AG10803 (cell line): ENCODE measurements at regions not wholly inside any gene's neighbourhood (a gene's known extent, or its start where the extent isn't known, plus 50 kb on each side); places are given as distances from the start of the nearest gene placed in this dataset.
"Not testable (repeated sequence)": the region's sequence is repeated elsewhere in the genome, so short reads cannot be mapped to it uniquely, and the experiment has no call there.

Experiments
- DNase-seq: peaks from one replicate; pipeline ENCODE4 v3.0.0; 2010; ENCODE audit warnings: low read depth
- H3K4me3 ChIP-seq: 2 replicates; pipeline ENCODE4 v1.5.1; 2011; ENCODE audit warnings: mild to moderate bottlenecking, low read length, control low read depth
- TF ChIP-seq, protein P1 (sequence below): conservative IDR thresholded peaks from 2 replicates; pipeline ENCODE4 v1.5.1; 2011; ENCODE audit warnings: mild to moderate bottlenecking, low read length, control low read depth, inconsistent platforms

DNA sequence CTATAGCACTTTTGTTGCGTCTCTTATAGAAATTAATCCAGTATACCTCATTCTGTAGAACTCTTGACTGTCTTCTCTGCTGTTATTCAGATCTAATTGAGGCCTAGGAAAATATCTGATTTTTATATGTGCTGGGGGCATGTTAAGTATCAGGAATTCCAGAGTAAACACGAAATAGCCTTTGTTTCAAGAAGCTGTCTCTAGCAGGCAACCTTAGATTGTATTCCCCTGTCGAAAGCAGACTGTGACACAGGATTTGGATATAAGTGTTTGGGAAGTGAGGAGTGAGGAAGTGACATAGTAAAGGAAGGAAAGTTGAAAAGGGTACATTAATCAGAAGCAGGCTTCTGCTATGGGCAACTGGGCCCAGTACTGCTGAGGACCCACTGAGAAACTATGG is 72.1 kb upstream of the RASA1 start:
- no peak overlapping the region for H3K4me3 ChIP-seq
- DNase-seq = peak; percentile 25
- TF ChIP-seq, protein P1, sequence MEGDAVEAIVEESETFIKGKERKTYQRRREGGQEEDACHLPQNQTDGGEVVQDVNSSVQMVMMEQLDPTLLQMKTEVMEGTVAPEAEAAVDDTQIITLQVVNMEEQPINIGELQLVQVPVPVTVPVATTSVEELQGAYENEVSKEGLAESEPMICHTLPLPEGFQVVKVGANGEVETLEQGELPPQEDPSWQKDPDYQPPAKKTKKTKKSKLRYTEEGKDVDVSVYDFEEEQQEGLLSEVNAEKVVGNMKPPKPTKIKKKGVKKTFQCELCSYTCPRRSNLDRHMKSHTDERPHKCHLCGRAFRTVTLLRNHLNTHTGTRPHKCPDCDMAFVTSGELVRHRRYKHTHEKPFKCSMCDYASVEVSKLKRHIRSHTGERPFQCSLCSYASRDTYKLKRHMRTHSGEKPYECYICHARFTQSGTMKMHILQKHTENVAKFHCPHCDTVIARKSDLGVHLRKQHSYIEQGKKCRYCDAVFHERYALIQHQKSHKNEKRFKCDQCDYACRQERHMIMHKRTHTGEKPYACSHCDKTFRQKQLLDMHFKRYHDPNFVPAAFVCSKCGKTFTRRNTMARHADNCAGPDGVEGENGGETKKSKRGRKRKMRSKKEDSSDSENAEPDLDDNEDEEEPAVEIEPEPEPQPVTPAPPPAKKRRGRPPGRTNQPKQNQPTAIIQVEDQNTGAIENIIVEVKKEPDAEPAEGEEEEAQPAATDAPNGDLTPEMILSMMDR = no peak

DNA sequence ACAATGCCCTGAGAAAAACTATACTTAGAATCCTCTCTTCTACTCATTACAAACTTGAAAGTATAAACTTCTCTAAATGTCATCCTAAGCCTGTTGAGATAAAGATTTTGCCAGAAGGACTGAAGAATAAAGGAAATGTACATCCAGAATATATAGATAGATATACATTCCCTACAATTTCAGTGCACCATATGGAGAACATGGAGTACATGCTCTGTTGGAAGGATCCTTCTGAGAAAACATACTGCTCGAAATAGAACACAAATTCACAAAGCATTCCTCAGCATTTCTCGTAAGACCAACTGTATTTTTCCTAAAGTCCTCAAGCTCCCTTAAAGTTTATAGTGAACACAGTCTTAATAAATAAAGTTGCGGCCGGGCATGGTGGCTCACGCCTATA is 69.7 kb upstream of the RASA1 start:
- no peak for DNase-seq
- TF ChIP-seq, protein P1 = no peak
- H3K4me3 ChIP-seq = no peak overlapping the region

DNA sequence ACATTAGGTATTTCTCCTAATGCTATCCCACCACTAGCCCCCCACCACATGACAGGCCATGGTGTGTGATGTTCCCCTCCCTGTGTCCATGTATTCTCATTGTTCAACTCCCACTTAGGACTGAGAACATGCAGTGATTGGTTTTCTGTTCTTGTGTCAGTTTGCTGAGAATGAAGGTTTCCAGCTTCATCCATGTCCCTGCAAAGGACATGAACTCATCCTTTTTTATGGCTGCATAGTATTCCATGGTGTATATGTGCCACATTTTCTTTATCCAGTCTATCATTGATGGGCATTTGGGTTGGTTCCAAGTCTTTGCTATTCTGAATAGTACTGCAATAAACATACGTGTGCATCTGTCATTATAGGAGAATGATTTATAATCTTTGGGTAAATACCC is 68.4 kb upstream of the RASA1 start:
- DNase-seq, H3K4me3 ChIP-seq: not testable (repeated sequence)

- DNase-seq, H3K4me3 ChIP-seq: not testable (repeated sequence)
Measured at GRCh38 chr5:87199704-87200103, 68.0 kb upstream of the RASA1 start.

DNA sequence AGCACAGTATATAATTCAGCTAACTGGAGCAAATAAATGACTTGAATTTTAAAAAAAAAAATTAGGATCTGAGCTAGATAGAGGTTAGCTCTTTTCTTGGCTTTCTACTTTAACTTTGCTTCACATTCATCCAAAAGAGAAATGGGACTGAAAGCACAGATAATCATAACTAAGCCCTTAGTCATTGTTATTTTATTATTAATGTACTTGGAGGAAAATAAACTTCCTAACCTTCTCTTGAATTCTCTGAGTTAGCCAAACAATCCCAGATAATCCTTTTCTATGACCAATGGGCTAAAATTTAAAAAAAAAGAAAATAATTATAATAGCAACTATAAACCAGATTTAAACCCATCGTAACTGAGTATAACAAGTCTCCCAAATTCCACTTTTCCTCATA is 57.6 kb upstream of the RASA1 start:
- DNase-seq = no peak
- TF ChIP-seq, protein P1 = no peak
- no peak overlapping the region for H3K4me3 ChIP-seq

DNA sequence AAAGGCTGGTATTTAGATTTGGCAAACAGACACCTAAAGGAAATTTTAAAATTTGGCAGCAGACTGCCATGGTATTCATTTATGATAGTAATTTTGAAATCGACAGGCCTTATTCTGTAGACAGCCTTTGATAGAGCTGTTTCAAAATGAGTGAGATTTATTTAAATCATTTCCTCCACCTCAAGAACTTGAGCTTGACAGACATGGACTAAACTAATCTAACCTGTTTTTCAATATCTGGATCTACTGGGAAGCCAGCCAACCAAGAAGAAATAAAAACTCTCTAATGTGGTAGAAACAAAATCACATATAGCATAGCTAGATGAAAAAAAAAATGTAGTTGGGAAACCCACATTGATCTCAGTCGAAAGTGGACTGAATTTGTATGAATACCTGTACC is 56.9 kb upstream of the RASA1 start:
- no peak for DNase-seq
- TF ChIP-seq, protein P1 = no peak
- H3K4me3 ChIP-seq = no peak overlapping the region

- TF ChIP-seq, protein P1 = no peak
- no peak for DNase-seq
Measured at GRCh38 chr5:87211676-87212075, 56.0 kb upstream of the RASA1 start.

DNA sequence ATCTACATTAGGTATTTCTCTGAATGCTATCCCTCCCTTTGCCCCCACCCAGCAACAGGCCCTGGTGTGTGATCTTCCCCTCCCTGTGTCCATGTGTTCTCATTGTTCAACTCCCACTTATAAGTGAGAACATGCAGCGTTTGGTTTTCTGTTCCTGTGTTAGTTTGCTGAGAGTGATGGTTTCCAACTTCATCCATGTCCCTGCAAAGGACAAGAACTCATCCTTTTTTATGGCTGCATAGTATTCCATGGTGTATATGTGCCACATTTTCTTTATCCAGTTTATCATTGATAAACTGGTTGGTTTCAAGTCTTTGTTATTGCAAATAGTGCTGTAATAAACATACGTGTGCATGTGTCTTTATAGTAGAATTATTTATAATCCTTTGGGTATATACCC is 55.5 kb upstream of the RASA1 start:
- not testable (repeated sequence) for H3K4me3 ChIP-seq, DNase-seq

More at GRCh38 chr5:87211676-87212075, 56.0 kb upstream of the RASA1 start:
- H3K4me3 ChIP-seq = no peak overlapping the region

- not testable (repeated sequence) for DNase-seq, H3K4me3 ChIP-seq
Measured at GRCh38 chr5:87217480-87217879, 50.2 kb upstream of the RASA1 start.
